H9 (cell line): ENCODE measurements at regions not wholly inside any gene's neighbourhood (a gene's known extent, or its start where the extent isn't known, plus 50 kb on each side); places are given as distances from the start of the nearest gene placed in this dataset.

Source experiments
- DNase-seq: peaks from one replicate; pipeline ENCODE4 v3.0.0-alpha.2; 2017
- H2AFZ ChIP-seq: one replicate; pipeline ENCODE4 v1.6.1; 2013; ENCODE audit warnings: mild to moderate bottlenecking, low read length, control low read depth, moderate library complexity
- H2AK5ac ChIP-seq: 2 replicates; pipeline ENCODE4 v1.6.1; 2013; ENCODE audit warnings: low read length, control low read depth, mixed read lengths; ENCODE audit not compliant: insufficient read length
- H2BK120ac ChIP-seq: one replicate; pipeline ENCODE4 v1.6.1; 2013; ENCODE audit warnings: low read depth, mild to moderate bottlenecking, low read length, control low read depth, inconsistent platforms; ENCODE audit not compliant: poor library complexity, severe bottlenecking
- H2BK12ac ChIP-seq: 2 replicates; pipeline ENCODE4 v1.6.1; 2013; ENCODE audit warnings: low read length, control low read depth, mixed read lengths, low read depth; ENCODE audit not compliant: insufficient read length
- H2BK15ac ChIP-seq: 2 replicates; pipeline ENCODE4 v1.6.1; 2013; ENCODE audit warnings: low read depth, low read length, control low read depth
- H2BK20ac ChIP-seq: one replicate; pipeline ENCODE4 v1.6.1; 2013; ENCODE audit warnings: low read depth, mild to moderate bottlenecking, low read length, control low read depth, inconsistent platforms; ENCODE audit not compliant: poor library complexity, severe bottlenecking
- H2BK5ac ChIP-seq: 2 replicates; pipeline ENCODE4 v1.6.1; 2013; ENCODE audit warnings: low read length, control low read depth, mixed read lengths; ENCODE audit not compliant: insufficient read length
- H3K14ac ChIP-seq: 2 replicates; pipeline ENCODE4 v1.6.1; 2013; ENCODE audit warnings: low read length, control low read depth; ENCODE audit not compliant: insufficient read depth
- H3K18ac ChIP-seq: 2 replicates; pipeline ENCODE4 v1.6.1; 2013; ENCODE audit warnings: low read depth, mild to moderate bottlenecking, mixed read lengths, low read length, control low read depth; ENCODE audit not compliant: insufficient read length
- H3K23ac ChIP-seq: 2 replicates; pipeline ENCODE4 v1.6.1; 2013; ENCODE audit warnings: low read length, control low read depth, mixed read lengths, low read depth; ENCODE audit not compliant: insufficient read length
- H3K23me2 ChIP-seq: 2 replicates; pipeline ENCODE4 v1.6.1; 2013; ENCODE audit warnings: low read depth, mild to moderate bottlenecking, mixed read lengths, low read length, control low read depth; ENCODE audit not compliant: insufficient read length, poor library complexity, severe bottlenecking
- H3K27ac ChIP-seq: 2 replicates; pipeline ENCODE4 v1.5.1; 2013; ENCODE audit warnings: low read length, control low read depth, mixed read lengths, low read depth; ENCODE audit not compliant: insufficient read length
- H3K27me3 ChIP-seq: 2 replicates; pipeline ENCODE4 v1.6.1; 2013; ENCODE audit warnings: low read length, control low read depth, inconsistent platforms; ENCODE audit not compliant: insufficient read depth
- H3K4ac ChIP-seq: 2 replicates; pipeline ENCODE4 v1.6.1; 2013; ENCODE audit warnings: low read depth, mild to moderate bottlenecking, control low read depth, inconsistent platforms, low read length, moderate library complexity
- H3K4me1 ChIP-seq: 2 replicates; pipeline ENCODE4 v1.6.1; 2013; ENCODE audit warnings: low read length, control low read depth, inconsistent platforms; ENCODE audit not compliant: insufficient read depth
- H3K4me2 ChIP-seq: 2 replicates; pipeline ENCODE4 v1.6.1; 2013; ENCODE audit warnings: low read length, control low read depth, mixed read lengths; ENCODE audit not compliant: insufficient read length, insufficient read depth
- H3K56ac ChIP-seq: 2 replicates; pipeline ENCODE4 v1.6.1; 2013; ENCODE audit warnings: low read depth, mild to moderate bottlenecking, mixed read lengths, low read length, control low read depth; ENCODE audit not compliant: insufficient read length
- H3K79me1 ChIP-seq: 2 replicates; pipeline ENCODE4 v1.6.1; 2013; ENCODE audit warnings: low read depth, mild to moderate bottlenecking, moderate library complexity, low read length, control low read depth, inconsistent platforms; ENCODE audit not compliant: insufficient read depth, poor library complexity, severe bottlenecking
- H3K79me2 ChIP-seq: 2 replicates; pipeline ENCODE4 v1.6.1; 2013; ENCODE audit warnings: low read length, control low read depth, inconsistent platforms; ENCODE audit not compliant: insufficient read depth
- H3K9ac ChIP-seq: 2 replicates; pipeline ENCODE4 v1.6.1; 2013; ENCODE audit warnings: low read length, control low read depth, mixed read lengths; ENCODE audit not compliant: insufficient read length; ENCODE audit errors: extremely low read depth
- H3K9me3 ChIP-seq: one replicate; pipeline ENCODE4 v1.6.1; 2013; ENCODE audit warnings: low read depth, low read length, inconsistent platforms; ENCODE audit not compliant: control insufficient read depth
- H3T11ph ChIP-seq: one replicate; pipeline ENCODE4 v1.6.1; 2013; ENCODE audit warnings: mild to moderate bottlenecking, low read length, control low read depth, inconsistent platforms
- H4K20me1 ChIP-seq: one replicate; pipeline ENCODE4 v1.6.1; 2013; ENCODE audit not compliant: control insufficient read depth, insufficient read length, insufficient read depth
- H4K5ac ChIP-seq: 2 replicates; pipeline ENCODE4 v1.6.1; 2013; ENCODE audit warnings: low read depth, mild to moderate bottlenecking, mixed read lengths, low read length, control low read depth; ENCODE audit not compliant: insufficient read length
- H4K8ac ChIP-seq: replicated peaks from 2 replicates; pipeline ENCODE4 v1.6.1; 2013; ENCODE audit warnings: low read length, control low read depth, mixed read lengths, low read depth; ENCODE audit not compliant: insufficient read length
- H4K91ac ChIP-seq: 2 replicates; pipeline ENCODE4 v1.6.1; 2013; ENCODE audit warnings: low read depth, mild to moderate bottlenecking, moderate library complexity, mixed read lengths, low read length, control low read depth; ENCODE audit not compliant: insufficient read length
- H3K27ac Mint-ChIP-seq, 3 experiments: 2 replicates in 2 of 3; 3 replicates in 1 of 3; pipeline ENCODE4 v1.8.0; 2020 to 2021; ENCODE audit warnings: mixed read lengths in 3 of 3, mild to moderate bottlenecking in 1 of 3, moderate library complexity in 1 of 3
- H3K27me3 Mint-ChIP-seq: 2 replicates; pipeline ENCODE4 v1.8.0; 2021; ENCODE audit warnings: low read depth, mild to moderate bottlenecking, moderate library complexity, mixed read lengths
- H3K36me3 Mint-ChIP-seq, 3 experiments: 2 replicates in 2 of 3; 3 replicates in 1 of 3; pipeline ENCODE4 v1.8.0; 2020 to 2021; ENCODE audit warnings: low read depth in 3 of 3, mixed read lengths in 3 of 3; ENCODE audit not compliant: insufficient read depth in 1 of 3
- H3K4me1 Mint-ChIP-seq, 2 experiments: 2 replicates each; pipeline ENCODE4 v1.8.0; 2020; ENCODE audit warnings: mixed read lengths in 2 of 2
- H3K4me3 Mint-ChIP-seq, 2 experiments: 2 replicates in 1 of 2; 3 replicates in 1 of 2; pipeline ENCODE4 v1.8.0; 2020 to 2021; ENCODE audit warnings: mild to moderate bottlenecking in 2 of 2, mixed read lengths in 2 of 2, moderate library complexity in 1 of 2
- H3K9me3 Mint-ChIP-seq, 2 experiments: 2 replicates in 1 of 2; 3 replicates in 1 of 2; pipeline ENCODE4 v1.8.0; 2020; ENCODE audit warnings: mild to moderate bottlenecking in 2 of 2, mixed read lengths in 2 of 2, moderate library complexity in 1 of 2
- CTCF ChIP-seq: fragments of 200-600 bp; sonication (generic); conservative IDR thresholded peaks from 3 replicates; pipeline ENCODE4 v1.8.0; 2021; ENCODE audit warnings: antibody characterized with exemption, mild to moderate bottlenecking
- WGBS: extraction: QIAGEN DNeasy Blood & Tissue Kit; methylation state at CpG from one replicate; pipeline ENCODE4 v1.1.7; 2013; ENCODE audit warnings: missing lambda C conversion rate, low lambda C conversion rate, mixed read lengths; ENCODE audit not compliant: insufficient read length; ENCODE audit errors: extremely low coverage; 5-methylcytosine and 5-hydroxymethylcytosine counted together

GRCh38 chr3:151580591-151580990 is 119.7 kb upstream of the IGSF10 start:
- no peak overlapping the region for H2AFZ ChIP-seq
- H3K4me1 Mint-ChIP-seq, result peaks cover 7 to 13% of the 10 kb centered on the region in 2 experiments; a peak in 3 of 4 replicates
- H4K8ac ChIP-seq, result no peak overlapping the region
- H3K27me3 ChIP-seq, result no peaks in the 10 kb centered on the region
- H3K79me2 ChIP-seq, result no peaks in the 10 kb centered on the region
- no peak overlapping the region for H2BK20ac ChIP-seq
- H4K91ac ChIP-seq, result no peak overlapping the region
- H2BK12ac ChIP-seq, result no peak overlapping the region
- no peaks in the 10 kb centered on the region for H4K20me1 ChIP-seq
- no peak overlapping the region for H3K27ac ChIP-seq
- no peaks in the 10 kb centered on the region for H3K9me3 ChIP-seq
- H2BK5ac ChIP-seq, result no peak overlapping the region
- H3K23me2 ChIP-seq, result no peaks in the 10 kb centered on the region
- peaks cover 0 to 8% (median 2%) of the 10 kb centered on the region in 3 experiments; a peak in 4 of 7 replicates for H3K36me3 Mint-ChIP-seq
- no peak overlapping the region for H2BK120ac ChIP-seq
- no peak overlapping the region for H3K4me2 ChIP-seq
- H3K14ac ChIP-seq, result no peak overlapping the region
- TF ChIP-seq CTCF, result no peak
- no peak overlapping the region for H4K5ac ChIP-seq
- no peak overlapping the region for H3K9ac ChIP-seq
- H3K9me3 Mint-ChIP-seq, result peaks cover 3 to 7% of the 10 kb centered on the region in 2 experiments
- no peak overlapping the region for H2BK15ac ChIP-seq
- WGBS, result no CpG with 5 or more reads among the region's 2 CpGs
- H3K23ac ChIP-seq, result no peak overlapping the region
- no peaks in the 10 kb centered on the region for H3K4me1 ChIP-seq
- H3K18ac ChIP-seq, result no peak overlapping the region
- no peak overlapping the region for H3K56ac ChIP-seq
- H3K4me3 Mint-ChIP-seq, result no peak overlapping the region
- H2AK5ac ChIP-seq, result no peak overlapping the region
- DNase-seq, result no peak
- H3K4ac ChIP-seq, result no peak overlapping the region
- H3K27ac Mint-ChIP-seq, result no peak overlapping the region; a peak in 1 of 7 replicates
- no peaks in the 10 kb centered on the region for H3K79me1 ChIP-seq
- H3K27me3 Mint-ChIP-seq, result no peaks in the 10 kb centered on the region
- H3T11ph ChIP-seq, result no peak overlapping the region
